ENCODE measurements at regions not wholly inside any gene's neighbourhood (a gene's known extent, or its start where the extent isn't known, plus 50 kb on each side); places are given as distances from the start of the nearest gene placed in this dataset.

GRCh38 chr10:60677531-60678129, 100.6 kb upstream of the CDK1 start:
- no peaks in the 10 kb centered on the region for H3K4me1 Mint-ChIP-seq (ENCODE audit: low read depth)
- H3K9me3 Mint-ChIP-seq = peaks cover 1% of the 10 kb centered on the region
- DNase-seq = no peak
- intact Hi-C loops (cut with micrococcal nuclease) = no loop called here
- H3K27me3 Mint-ChIP-seq = no peaks in the 10 kb centered on the region
- peaks cover 1% of the 10 kb centered on the region for H3K36me3 Mint-ChIP-seq (ENCODE audit: low read depth)
- POLR2A ChIA-PET = no interaction called here
- ATAC-seq = no peak
- H3K27ac Mint-ChIP-seq = no peak overlapping the region
- TF ChIP-seq CTCF (IDR thresholded peaks at IDR 0.05) = no peak
- CTCF ChIA-PET = no interaction called here
- no peak overlapping the region for H3K4me3 Mint-ChIP-seq

- H3K27me3 Mint-ChIP-seq = no peaks in the 10 kb centered on the region
- intact Hi-C loops (cut with micrococcal nuclease) = no loop called here
These were observed 103.0 kb upstream of the CDK1 start for GRCh38 chr10:60675236-60675635.

GRCh38 chr10:60669501-60669900, 108.8 kb upstream of the CDK1 start:
- Mint-ChIP-seq H3K36me3 (ENCODE audit: low read depth) (peaks cover 1% of the 10 kb centered on the region), H3K4me3 (no peak overlapping the region), H3K9me3 (peaks cover 4% of the 10 kb centered on the region), H3K4me1 (ENCODE audit: low read depth) (no peaks in the 10 kb centered on the region), H3K27ac (no peak overlapping the region), H3K27me3 (no peaks in the 10 kb centered on the region)
- intact Hi-C loops (cut with micrococcal nuclease) = no loop called here
- ChIA-PET POLR2A (interaction anchor here (0.6 kb wide), 1 partner anchor 726 kb away, joined by 3 read pairs; no protein-coding TSS in a partner anchor), CTCF (no interaction called here)
- DNase-seq (no peak), ATAC-seq (no peak)
- TF ChIP-seq CTCF (IDR thresholded peaks at IDR 0.05) = no peak

More at GRCh38 chr10:60675236-60675635, 103.0 kb upstream of the CDK1 start:
- ChIA-PET CTCF (no interaction called here), POLR2A (no interaction called here)
- H3K27ac Mint-ChIP-seq = no peak overlapping the region
- no peaks in the 10 kb centered on the region for H3K4me1 Mint-ChIP-seq (ENCODE audit: low read depth)
- TF ChIP-seq CTCF (IDR thresholded peaks at IDR 0.05) = no peak
- no peak for ATAC-seq
- H3K9me3 Mint-ChIP-seq = peaks cover 4% of the 10 kb centered on the region
- peaks cover 1% of the 10 kb centered on the region for H3K36me3 Mint-ChIP-seq (ENCODE audit: low read depth)
- DNase-seq = no peak
- no peak overlapping the region for H3K4me3 Mint-ChIP-seq

GRCh38 chr10:60666221-60666620, 112.1 kb upstream of the CDK1 start:
- H3K4me3 Mint-ChIP-seq = no peak overlapping the region

GRCh38 chr10:60664859-60665258, 113.4 kb upstream of the CDK1 start:
- ATAC-seq (no peak), DNase-seq (no peak)
- CTCF ChIA-PET = interaction anchor here (1.5 kb wide), 1 partner anchor 10 kb away, joined by 3 read pairs; no protein-coding TSS in a partner anchor
- Mint-ChIP-seq H3K27ac (no peak overlapping the region), H3K27me3 (peaks cover 3% of the 10 kb centered on the region), H3K4me1 (ENCODE audit: low read depth) (peaks cover 4% of the 10 kb centered on the region), H3K4me3 (no peak overlapping the region), H3K9me3 (no peaks in the 10 kb centered on the region), H3K36me3 (ENCODE audit: low read depth) (no peaks in the 10 kb centered on the region)
- POLR2A ChIA-PET = no interaction called here
- no peak for TF ChIP-seq CTCF (IDR thresholded peaks at IDR 0.05)
- intact Hi-C loops (cut with micrococcal nuclease) = no loop called here

More at GRCh38 chr10:60666221-60666620, 112.1 kb upstream of the CDK1 start:
- ChIA-PET CTCF (no interaction called here), POLR2A (no interaction called here)
- Mint-ChIP-seq H3K9me3 (no peaks in the 10 kb centered on the region), H3K27me3 (peaks cover 3% of the 10 kb centered on the region), H3K4me1 (ENCODE audit: low read depth) (peaks cover 4% of the 10 kb centered on the region), H3K36me3 (ENCODE audit: low read depth) (no peaks in the 10 kb centered on the region), H3K27ac (no peak overlapping the region)
- ATAC-seq = no peak
- TF ChIP-seq CTCF (IDR thresholded peaks at IDR 0.05) = no peak
- DNase-seq = no peak
- intact Hi-C loops (cut with micrococcal nuclease) = no loop called here
